HG03196 (cell line): ENCODE measurements at regions not wholly inside any gene's neighbourhood (a gene's known extent, or its start where the extent isn't known, plus 50 kb on each side); places are given as distances from the start of the nearest gene placed in this dataset.
"Not testable (repeated sequence)": the region's sequence is repeated elsewhere in the genome, so short reads cannot be mapped to it uniquely, and the experiment has no call there.

Experiments
- ATAC-seq: cut with Tn5 transposase; IDR thresholded peaks from one replicate; pipeline ENCODE4 v1.9.1; 2021; ENCODE audit not compliant: unreplicated experiment

- ATAC-seq: no peak
Observed at GRCh38 chr14:46147452-46147851, 504.1 kb downstream of the RPL10L start.

GRCh38 chr14:46147024-46147423, 504.6 kb downstream of the RPL10L start:
- ATAC-seq: no peak

GRCh38 chr14:46140445-46140844, 511.1 kb downstream of the RPL10L start:
- ATAC-seq: no peak

DNA sequence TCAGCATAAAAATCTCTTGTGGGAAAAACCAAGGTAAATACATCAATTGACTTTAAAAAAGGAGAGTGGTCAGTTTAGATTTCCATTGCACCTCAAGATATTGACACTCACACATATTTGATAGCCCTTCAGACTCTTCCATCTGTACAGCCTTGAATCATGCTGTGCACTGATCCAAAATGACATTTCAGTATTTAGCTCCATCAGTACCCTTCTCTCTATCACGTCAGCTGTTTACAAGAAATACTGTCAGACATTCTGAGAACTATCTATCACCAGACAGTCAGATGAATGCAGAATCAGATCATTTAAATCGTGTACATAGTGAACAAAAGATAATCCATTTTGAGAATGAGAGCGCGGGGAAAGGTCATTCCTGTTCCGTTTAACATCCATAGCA, 511.9 kb downstream of the RPL10L start:
- no peak for ATAC-seq

GRCh38 chr14:46137786-46138185, 513.8 kb downstream of the RPL10L start:
- ATAC-seq: no peak

DNA sequence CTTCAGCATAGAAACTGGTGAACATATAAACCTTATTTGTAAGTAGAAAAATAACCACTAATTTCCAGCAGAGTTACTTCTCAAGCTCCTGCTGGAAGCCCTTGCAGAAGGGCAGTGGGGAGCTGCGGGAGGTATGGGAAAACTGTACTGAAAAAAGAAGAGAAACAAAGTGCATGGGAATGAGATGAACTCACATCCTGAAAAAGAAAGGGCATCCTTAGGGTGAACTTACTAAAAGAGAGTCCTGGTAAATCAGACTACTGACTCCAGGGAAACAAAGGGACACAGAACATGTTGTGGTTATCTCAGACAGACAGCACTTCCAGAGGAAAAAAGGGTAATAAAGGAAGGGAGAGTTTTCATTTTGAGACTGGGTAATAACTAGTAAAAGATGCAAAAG, 515.1 kb downstream of the RPL10L start:
- ATAC-seq: no peak

DNA sequence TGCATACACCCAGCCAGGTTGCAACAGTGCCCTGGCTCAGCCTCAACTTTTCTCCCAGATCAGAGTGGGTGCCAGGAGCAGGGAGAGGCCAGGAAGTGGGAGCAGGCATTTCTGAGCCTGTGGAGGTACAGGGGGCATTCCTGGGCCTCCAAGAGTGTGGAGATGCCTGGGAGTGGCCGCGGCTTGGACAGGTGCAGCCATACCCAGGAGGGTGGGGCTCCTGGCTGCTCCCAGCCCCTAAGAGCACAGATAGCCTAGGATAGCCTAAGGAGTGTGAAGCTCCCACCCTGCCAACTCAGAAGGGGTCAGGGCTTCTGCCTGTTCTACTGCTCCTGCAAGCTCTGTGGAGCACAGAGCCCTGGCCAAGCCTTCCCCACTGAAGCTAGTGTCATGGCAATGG, 543.4 kb downstream of the RPL10L start:
- no peak for ATAC-seq

DNA sequence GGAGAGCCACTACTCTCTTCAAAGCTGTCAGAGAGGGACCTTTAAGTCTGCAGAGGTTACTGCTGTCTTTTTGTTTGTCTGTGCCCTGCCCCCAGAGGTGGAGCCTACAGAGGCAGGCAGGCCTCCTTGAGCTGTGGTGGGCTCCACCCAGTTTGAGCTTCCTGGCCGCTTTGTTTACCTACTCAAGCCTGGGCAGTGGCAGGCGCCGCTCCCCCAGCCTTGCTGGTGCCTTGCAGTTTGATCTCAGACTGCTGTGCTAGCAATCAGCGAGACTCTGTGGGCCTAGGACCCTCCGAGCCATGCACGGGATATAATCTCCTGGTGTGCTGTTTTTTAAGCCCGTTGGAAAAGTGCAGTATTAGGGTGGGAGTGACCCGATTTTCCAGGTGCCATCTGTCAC, 550.7 kb downstream of the RPL10L start:
- not testable (repeated sequence) for ATAC-seq

GRCh38 chr14:46091819-46092218, 559.8 kb downstream of the RPL10L start:
- no peak for ATAC-seq

DNA sequence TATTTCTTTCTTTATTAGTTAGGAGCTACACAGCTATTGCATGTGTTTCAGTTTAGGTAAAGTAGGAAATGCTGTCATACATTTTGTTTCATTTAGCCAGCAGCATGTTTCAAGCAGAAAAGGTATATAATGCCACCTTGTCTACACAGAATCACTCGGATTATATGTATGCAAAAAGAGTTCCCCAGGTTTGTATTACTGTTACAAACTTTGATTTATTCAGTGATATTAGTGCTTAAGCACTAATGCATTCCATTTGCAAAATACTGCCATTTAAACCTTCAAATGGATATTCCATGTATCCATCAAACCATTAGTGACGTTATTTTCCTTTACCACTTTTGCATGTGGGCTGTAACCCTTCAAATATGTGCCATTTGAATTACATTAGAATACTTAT, 564.0 kb downstream of the RPL10L start:
- ATAC-seq: no peak

GRCh38 chr14:46074061-46074460, 577.5 kb downstream of the RPL10L start:
- ATAC-seq: no peak

- no peak for ATAC-seq
Observed at GRCh38 chr14:46063872-46064271, 587.7 kb downstream of the RPL10L start.

GRCh38 chr14:46058964-46059563, 592.5 kb downstream of the RPL10L start:
- ATAC-seq: no peak

DNA sequence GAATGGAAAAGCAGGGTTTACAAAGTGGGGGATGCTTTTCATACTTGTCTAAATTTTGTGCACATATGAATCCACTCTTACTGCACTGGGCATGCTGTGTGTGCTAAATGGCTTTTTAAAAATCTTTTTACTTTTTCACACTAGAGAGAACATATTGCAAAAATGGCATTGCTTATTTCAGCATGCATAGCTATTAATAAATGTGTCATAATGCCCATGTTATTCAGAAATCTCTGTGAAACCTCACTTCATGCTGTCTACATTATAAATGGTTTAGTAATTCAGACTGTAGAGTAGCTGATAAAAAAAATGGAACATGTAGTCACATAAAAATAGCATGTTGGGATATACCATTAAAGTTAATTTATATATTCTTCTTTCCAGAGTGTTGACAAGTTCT, 593.8 kb downstream of the RPL10L start:
- no peak for ATAC-seq

DNA sequence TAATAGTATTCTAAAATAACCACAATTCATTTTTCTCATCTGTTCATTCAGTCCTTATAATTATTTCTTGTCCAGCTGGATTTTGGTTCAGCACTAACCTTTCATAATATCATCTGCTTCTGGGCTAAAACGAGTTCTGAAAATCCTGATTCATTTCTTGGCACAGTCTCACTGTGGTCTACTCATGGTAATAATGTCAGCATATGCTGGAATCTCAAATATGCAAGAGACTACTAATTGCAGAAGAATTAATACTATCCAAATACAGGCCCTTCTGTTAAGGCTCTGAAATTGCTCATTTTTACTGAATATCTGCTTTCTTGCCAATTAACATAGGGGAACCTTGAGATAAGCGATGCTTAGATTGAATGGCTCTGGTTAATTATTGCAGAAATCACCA, 597.1 kb downstream of the RPL10L start:
- ATAC-seq: no peak

- no peak for ATAC-seq
Observed at GRCh38 chr14:46053221-46053620, 598.4 kb downstream of the RPL10L start.

DNA sequence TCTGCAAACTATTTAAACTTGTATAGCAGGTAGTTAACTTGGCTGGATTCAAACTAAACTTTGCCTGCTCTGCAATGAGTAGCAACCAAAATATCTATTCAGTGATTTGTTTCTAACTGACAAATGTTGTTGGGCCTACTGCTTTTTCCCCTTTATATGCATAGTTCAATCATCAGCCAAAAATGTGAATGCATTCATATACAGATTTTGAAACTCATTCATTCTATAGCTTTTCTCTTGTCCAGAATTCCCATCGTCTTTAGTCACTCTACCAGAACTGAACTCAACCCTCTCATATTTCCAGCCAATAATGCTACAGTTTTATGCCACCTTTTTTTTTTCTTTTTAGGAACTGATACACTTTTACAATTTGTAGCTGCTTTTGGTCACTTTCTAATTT, 599.8 kb downstream of the RPL10L start:
- no peak for ATAC-seq

GRCh38 chr14:46048127-46048526, 603.5 kb downstream of the RPL10L start:
- no peak for ATAC-seq

- ATAC-seq: no peak
Observed at GRCh38 chr14:46036099-46036498, 615.5 kb downstream of the RPL10L start.

DNA sequence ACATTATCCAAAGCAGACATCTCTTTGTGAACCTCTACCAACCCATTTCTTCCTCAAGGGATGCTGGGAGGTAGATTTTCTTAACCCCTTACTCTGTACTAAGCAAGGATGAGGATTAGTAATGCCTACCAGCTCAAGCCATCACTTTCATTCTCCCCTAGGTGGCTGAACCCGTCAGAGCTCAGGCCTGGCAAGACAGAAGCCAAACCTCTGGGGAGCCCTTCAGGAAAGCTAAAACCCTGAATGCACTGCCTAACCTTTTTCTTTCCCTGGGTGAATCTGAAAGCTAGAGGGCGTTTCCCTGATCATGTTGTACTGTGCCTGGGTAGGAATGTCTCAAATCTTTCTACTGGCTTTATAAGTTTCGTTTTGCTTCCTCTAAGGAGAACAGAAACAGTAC, 617.3 kb downstream of the RPL10L start:
- ATAC-seq: no peak

DNA sequence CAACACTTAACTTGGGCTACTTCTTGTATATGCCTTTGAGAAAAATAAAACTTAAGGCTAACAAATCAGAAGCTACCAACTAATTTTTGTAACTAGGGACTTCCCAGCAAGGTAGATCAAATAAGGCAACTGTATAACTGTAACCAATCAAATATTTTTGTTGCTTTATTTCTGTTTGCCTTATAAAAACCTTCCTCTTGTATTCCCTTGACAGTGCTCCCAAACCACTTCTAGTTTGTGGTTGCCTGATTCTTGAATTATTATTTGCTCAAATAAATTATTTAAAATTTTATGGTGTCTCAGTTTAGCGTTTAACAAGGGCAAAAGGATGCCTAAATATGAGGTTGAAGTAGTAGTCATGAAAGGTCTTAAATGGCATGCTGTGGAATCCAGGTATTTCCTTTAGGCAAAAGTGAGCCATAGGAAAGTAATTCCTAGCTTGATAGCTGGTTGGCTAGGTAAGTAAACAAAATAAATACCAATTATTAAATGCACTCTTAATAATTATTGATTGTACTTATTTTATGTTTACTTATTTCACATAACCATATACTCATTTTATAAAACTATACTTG, 632.6 kb downstream of the RPL10L start:
- ATAC-seq: no peak

DNA sequence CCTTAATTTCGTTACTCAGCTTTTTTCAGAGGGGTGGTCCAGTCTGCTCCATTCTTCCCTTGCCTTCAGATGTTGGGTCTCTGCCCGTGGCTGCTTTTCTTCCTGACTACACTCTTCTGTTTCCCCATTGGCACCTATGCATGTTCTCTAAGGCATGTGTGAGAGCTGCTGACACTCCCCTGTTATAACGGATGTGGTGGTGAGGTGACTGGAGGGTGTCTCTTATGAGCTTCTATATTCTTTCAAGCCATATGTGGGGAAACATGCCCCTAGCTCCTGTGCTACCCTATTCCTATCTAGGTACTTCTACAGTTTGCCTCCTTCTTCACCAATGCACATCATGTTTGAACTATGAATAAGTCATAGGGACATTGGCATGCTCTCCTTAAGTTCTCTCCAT, 643.2 kb downstream of the RPL10L start:
- ATAC-seq: no peak

GRCh38 chr14:45998554-45998953, 653.0 kb downstream of the RPL10L start:
- no peak for ATAC-seq
